ENCODE measurements at regions not wholly inside any gene's neighbourhood (a gene's known extent, or its start where the extent isn't known, plus 50 kb on each side); places are given as distances from the start of the nearest gene placed in this dataset.

GRCh38 chr10:29922892-29923291 is 136.5 kb downstream of the JCAD start:
- no peaks in the 10 kb centered on the region for H3K9me3 ChIP-seq (ENCODE audit: low read length)
- Mint-ChIP-seq H3K27me3 (peaks cover 14 to 40% of the 10 kb centered on the region in 2 donors), H3K27ac (no peak overlapping the region), H3K36me3 (no peaks in the 10 kb centered on the region), H3K4me1 (no peaks in the 10 kb centered on the region), H3K9me3 (peaks cover 0 to 2% (median 0%) of the 10 kb centered on the region in 5 donors), H3K4me3 (no peak overlapping the region)
- DNase-seq: no peak
- no peak overlapping the region for H3K27ac ChIP-seq (ENCODE audit: low read depth, low read length)
- H3K27me3 ChIP-seq (ENCODE audit: insufficient read depth, low read length, poor library complexity, severe bottlenecking): no peaks in the 10 kb centered on the region
- no peaks in the 10 kb centered on the region for H3K36me3 ChIP-seq (ENCODE audit: insufficient read depth, low read length)
- CTCF ChIA-PET: no interaction called here
- POLR2A ChIA-PET: no interaction called here
- H3K4me1 ChIP-seq (ENCODE audit: insufficient read depth, low read length): no peaks in the 10 kb centered on the region
- H3K4me3 ChIP-seq (ENCODE audit: low read length): no peak overlapping the region

- H3K4me1 ChIP-seq (ENCODE audit: insufficient read depth, low read length): no peaks in the 10 kb centered on the region
- no peak overlapping the region for H3K4me3 Mint-ChIP-seq
- H3K36me3 ChIP-seq (ENCODE audit: insufficient read depth, low read length): no peaks in the 10 kb centered on the region
- H3K27ac Mint-ChIP-seq: no peak overlapping the region
- no peak overlapping the region for H3K4me3 ChIP-seq (ENCODE audit: low read length)
- ChIA-PET CTCF (no interaction called here), POLR2A (interaction anchor here (0.7 kb wide), 1 partner anchor 326 kb away, joined by 3 read pairs; no protein-coding TSS in a partner anchor)
- no peak for DNase-seq
- no peaks in the 10 kb centered on the region for H3K27me3 ChIP-seq (ENCODE audit: insufficient read depth, low read length, poor library complexity, severe bottlenecking)
- peaks cover 0 to 2% (median 0%) of the 10 kb centered on the region in 5 donors for H3K9me3 Mint-ChIP-seq
- peaks cover 14 to 38% of the 10 kb centered on the region in 2 donors for H3K27me3 Mint-ChIP-seq
- no peaks in the 10 kb centered on the region for H3K4me1 Mint-ChIP-seq
- no peak overlapping the region for H3K27ac ChIP-seq (ENCODE audit: low read depth, low read length)
- H3K9me3 ChIP-seq (ENCODE audit: low read length): no peaks in the 10 kb centered on the region
- no peaks in the 10 kb centered on the region for H3K36me3 Mint-ChIP-seq
Observed at GRCh38 chr10:29922226-29922625, 137.2 kb downstream of the JCAD start.

GRCh38 chr10:29921071-29921446 is 138.3 kb downstream of the JCAD start:
- Histone ChIP-seq H3K36me3 (ENCODE audit: insufficient read depth, low read length) (no peaks in the 10 kb centered on the region), H3K27ac (ENCODE audit: low read depth, low read length) (no peak overlapping the region), H3K4me1 (ENCODE audit: insufficient read depth, low read length) (no peaks in the 10 kb centered on the region), H3K27me3 (ENCODE audit: insufficient read depth, low read length, poor library complexity, severe bottlenecking) (no peaks in the 10 kb centered on the region), H3K9me3 (ENCODE audit: low read length) (no peaks in the 10 kb centered on the region), H3K4me3 (ENCODE audit: low read length) (no peak overlapping the region)
- no peak overlapping the region for H3K27ac Mint-ChIP-seq
- DNase-seq: no peak
- no peaks in the 10 kb centered on the region for H3K4me1 Mint-ChIP-seq
- peaks cover 0 to 2% (median 0%) of the 10 kb centered on the region in 5 donors for H3K9me3 Mint-ChIP-seq
- H3K4me3 Mint-ChIP-seq: no peak overlapping the region
- ChIA-PET POLR2A (no interaction called here), CTCF (no interaction called here)
- peaks cover 14 to 38% of the 10 kb centered on the region in 2 donors for H3K27me3 Mint-ChIP-seq
- no peaks in the 10 kb centered on the region for H3K36me3 Mint-ChIP-seq

DNA sequence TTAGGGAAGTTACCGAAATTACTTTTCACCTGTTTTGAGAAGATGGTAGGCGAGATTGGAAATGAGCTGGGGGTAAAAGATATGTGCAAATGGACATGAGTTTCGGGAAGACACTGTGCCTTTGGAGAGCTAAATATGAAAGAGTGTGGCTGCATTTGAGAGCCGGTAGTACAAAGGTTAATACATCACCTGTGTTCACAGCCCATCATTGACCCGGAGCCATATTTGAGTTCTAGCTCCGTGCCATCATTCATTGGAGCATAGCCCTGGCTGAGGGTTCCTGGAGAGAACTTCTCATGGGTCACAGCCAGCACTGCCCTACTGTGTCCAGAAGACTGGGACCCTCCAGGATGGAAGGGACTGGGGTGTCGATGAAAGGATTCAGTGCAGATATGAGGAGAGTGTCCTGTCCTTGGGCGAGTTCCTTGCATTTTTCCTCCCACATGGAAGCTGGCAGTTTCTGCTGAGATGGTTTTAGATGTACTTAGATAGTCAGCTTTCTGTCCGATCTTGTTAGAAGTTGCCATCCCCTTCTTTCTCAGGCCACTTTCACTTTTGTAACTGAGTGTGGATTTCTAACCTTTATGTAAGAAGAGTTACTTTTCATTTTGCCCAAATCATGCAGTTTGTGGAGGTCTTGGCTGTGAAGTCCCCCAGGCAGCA is 138.8 kb downstream of the JCAD start:
- Histone ChIP-seq H3K9me3 (ENCODE audit: low read length) (no peaks in the 10 kb centered on the region), H3K27ac (ENCODE audit: low read depth, low read length) (no peak overlapping the region), H3K36me3 (ENCODE audit: insufficient read depth, low read length) (no peaks in the 10 kb centered on the region), H3K4me1 (ENCODE audit: insufficient read depth, low read length) (no peaks in the 10 kb centered on the region), H3K27me3 (ENCODE audit: insufficient read depth, low read length, poor library complexity, severe bottlenecking) (no peaks in the 10 kb centered on the region), H3K4me3 (ENCODE audit: low read length) (no peak overlapping the region)
- Mint-ChIP-seq H3K27me3 (peaks cover 14 to 41% of the 10 kb centered on the region in 2 donors), H3K4me3 (no peak overlapping the region), H3K4me1 (no peaks in the 10 kb centered on the region), H3K27ac (no peak overlapping the region), H3K9me3 (no peaks in the 10 kb centered on the region), H3K36me3 (no peaks in the 10 kb centered on the region)
- ChIA-PET POLR2A (no interaction called here), CTCF (no interaction called here)
- DNase-seq: no peak

GRCh38 chr10:29918623-29919400 is 140.6 kb downstream of the JCAD start:
- no peaks in the 10 kb centered on the region for H3K9me3 ChIP-seq (ENCODE audit: low read length)
- Mint-ChIP-seq H3K9me3 (no peaks in the 10 kb centered on the region), H3K27ac (no peak overlapping the region), H3K4me1 (no peaks in the 10 kb centered on the region), H3K27me3 (peaks cover 8 to 35% of the 10 kb centered on the region in 2 donors), H3K36me3 (no peaks in the 10 kb centered on the region), H3K4me3 (no peak overlapping the region)
- POLR2A ChIA-PET: no interaction called here
- CTCF ChIA-PET: no interaction called here
- DNase-seq: no peak
- H3K27me3 ChIP-seq (ENCODE audit: insufficient read depth, low read length, poor library complexity, severe bottlenecking): no peaks in the 10 kb centered on the region
- no peak overlapping the region for H3K4me3 ChIP-seq (ENCODE audit: low read length)
- H3K27ac ChIP-seq (ENCODE audit: low read depth, low read length): no peak overlapping the region
- H3K4me1 ChIP-seq (ENCODE audit: insufficient read depth, low read length): no peaks in the 10 kb centered on the region
- no peaks in the 10 kb centered on the region for H3K36me3 ChIP-seq (ENCODE audit: insufficient read depth, low read length)

GRCh38 chr10:29917311-29917710 is 142.1 kb downstream of the JCAD start:
- Mint-ChIP-seq H3K4me3 (no peak overlapping the region), H3K27me3 (peaks cover 6 to 25% of the 10 kb centered on the region in 2 donors), H3K4me1 (no peaks in the 10 kb centered on the region), H3K9me3 (peaks cover 0 to 1% (median 0%) of the 10 kb centered on the region in 5 donors), H3K36me3 (no peaks in the 10 kb centered on the region), H3K27ac (no peak overlapping the region)
- no peaks in the 10 kb centered on the region for H3K9me3 ChIP-seq (ENCODE audit: low read length)
- H3K27me3 ChIP-seq (ENCODE audit: insufficient read depth, low read length, poor library complexity, severe bottlenecking): no peaks in the 10 kb centered on the region
- H3K4me3 ChIP-seq (ENCODE audit: low read length): no peak overlapping the region
- POLR2A ChIA-PET: no interaction called here
- DNase-seq: no peak
- H3K36me3 ChIP-seq (ENCODE audit: insufficient read depth, low read length): no peaks in the 10 kb centered on the region
- no peak overlapping the region for H3K27ac ChIP-seq (ENCODE audit: low read depth, low read length)
- no peaks in the 10 kb centered on the region for H3K4me1 ChIP-seq (ENCODE audit: insufficient read depth, low read length)
- CTCF ChIA-PET: no interaction called here

DNA sequence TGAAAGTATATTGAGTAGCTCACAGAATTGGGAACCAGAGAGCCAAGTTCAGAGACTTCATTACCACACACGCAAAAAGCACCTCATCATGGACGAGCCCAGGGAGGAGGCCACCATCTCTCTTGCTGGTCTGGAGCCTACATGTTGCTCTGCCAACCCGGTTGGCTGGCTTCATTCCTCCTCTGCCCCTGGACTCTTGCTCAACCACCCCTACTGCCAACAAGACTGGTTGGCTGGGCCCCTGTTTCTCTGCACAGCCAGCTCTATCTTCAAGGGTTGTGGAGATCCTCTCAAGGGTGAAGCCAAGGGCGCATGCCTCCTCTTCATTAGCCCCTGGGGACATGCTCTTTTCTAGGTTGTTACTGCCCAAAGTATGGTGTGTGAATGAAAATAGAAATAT is 142.7 kb downstream of the JCAD start:
- ChIA-PET POLR2A (no interaction called here), CTCF (no interaction called here)
- Histone ChIP-seq H3K27ac (ENCODE audit: low read depth, low read length) (no peak overlapping the region), H3K27me3 (ENCODE audit: insufficient read depth, low read length, poor library complexity, severe bottlenecking) (no peaks in the 10 kb centered on the region), H3K4me3 (ENCODE audit: low read length) (no peak overlapping the region), H3K4me1 (ENCODE audit: insufficient read depth, low read length) (no peaks in the 10 kb centered on the region), H3K36me3 (ENCODE audit: insufficient read depth, low read length) (no peaks in the 10 kb centered on the region), H3K9me3 (ENCODE audit: low read length) (no peaks in the 10 kb centered on the region)
- H3K27me3 Mint-ChIP-seq: peaks cover 4 to 25% of the 10 kb centered on the region in 2 donors
- no peak overlapping the region for H3K4me3 Mint-ChIP-seq
- no peak overlapping the region for H3K27ac Mint-ChIP-seq
- no peaks in the 10 kb centered on the region for H3K4me1 Mint-ChIP-seq
- peaks cover 0 to 1% (median 0%) of the 10 kb centered on the region in 5 donors for H3K9me3 Mint-ChIP-seq
- no peaks in the 10 kb centered on the region for H3K36me3 Mint-ChIP-seq
- no peak for DNase-seq

DNA sequence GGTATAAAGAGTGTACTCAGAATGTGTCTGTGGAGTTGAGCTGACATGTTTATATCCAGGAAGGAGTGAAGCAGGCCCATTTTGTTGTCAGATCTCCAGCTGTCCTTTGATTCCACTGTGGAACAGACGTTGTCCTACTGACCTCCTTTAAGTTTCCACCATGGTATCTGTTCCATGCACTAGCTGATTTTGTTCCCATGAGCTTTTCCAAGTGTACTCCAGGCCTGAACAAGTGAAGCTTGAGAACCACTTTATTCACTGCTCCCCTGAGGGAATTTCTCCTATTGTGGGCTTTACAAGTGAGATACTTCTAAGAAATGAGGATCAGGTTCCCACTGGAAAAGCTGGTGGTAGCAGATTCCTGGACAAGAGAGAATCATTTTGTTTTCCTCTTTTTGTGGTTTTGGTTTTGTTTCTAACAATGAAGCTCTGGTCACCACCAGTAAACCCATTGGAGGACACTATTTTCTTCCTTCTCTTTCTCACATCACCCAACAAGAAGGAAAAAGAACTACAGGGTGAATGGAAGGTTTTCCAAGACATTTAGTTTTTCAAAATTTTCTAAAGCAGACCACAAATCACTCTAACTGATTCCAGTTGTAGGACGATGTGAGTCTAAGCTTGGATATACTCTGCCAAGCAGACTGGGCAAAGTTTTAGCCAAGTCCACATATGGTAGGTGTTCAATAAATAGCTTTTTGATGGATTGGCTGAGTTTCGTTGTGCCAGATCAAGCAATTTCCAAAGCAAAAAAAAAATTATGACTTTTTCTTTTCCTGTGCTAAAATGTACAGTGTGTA is 144.2 kb downstream of the JCAD start:
- Histone ChIP-seq H3K4me3 (ENCODE audit: low read length) (no peak overlapping the region), H3K36me3 (ENCODE audit: insufficient read depth, low read length) (no peaks in the 10 kb centered on the region), H3K9me3 (ENCODE audit: low read length) (no peaks in the 10 kb centered on the region), H3K4me1 (ENCODE audit: insufficient read depth, low read length) (no peaks in the 10 kb centered on the region), H3K27me3 (ENCODE audit: insufficient read depth, low read length, poor library complexity, severe bottlenecking) (no peaks in the 10 kb centered on the region), H3K27ac (ENCODE audit: low read depth, low read length) (no peak overlapping the region)
- Mint-ChIP-seq H3K9me3 (peaks cover 0 to 2% (median 0%) of the 10 kb centered on the region in 5 donors), H3K4me1 (no peaks in the 10 kb centered on the region), H3K36me3 (no peaks in the 10 kb centered on the region), H3K27ac (no peak overlapping the region), H3K27me3 (peaks cover 4 to 26% of the 10 kb centered on the region in 2 donors), H3K4me3 (no peak overlapping the region)
- CTCF ChIA-PET: interaction anchor here (1.2 kb wide), 1 partner anchor 76 kb away, joined by 3 read pairs; no protein-coding TSS in a partner anchor
- DNase-seq: no peak
- POLR2A ChIA-PET: no interaction called here

All from CD8-positive, alpha-beta memory T cell (primary cell).